ENCODE measurements at regions not wholly inside any gene's neighbourhood (a gene's known extent, or its start where the extent isn't known, plus 50 kb on each side); places are given as distances from the start of the nearest gene placed in this dataset.
"Not testable (repeated sequence)": the region's sequence is repeated elsewhere in the genome, so short reads cannot be mapped to it uniquely, and the experiment has no call there.

GRCh38 chr6:27049863-27050781, 197.4 kb upstream of the PRSS16 start (continued):
- no peak for TF ChIP-seq BCLAF1 (IDR thresholded peaks at IDR 0.05)
- no peak for TF ChIP-seq TCF12 (IDR thresholded peaks at IDR 0.05; ENCODE audit: low read depth, low read length)

GRCh38 chr6:27052082-27052730, 195.3 kb upstream of the PRSS16 start:
- POLR2A ChIA-PET, result interaction anchor here (1.0 kb wide), 1 partner anchor 9 kb away, joined by 7 read pairs; no protein-coding TSS in a partner anchor
- intact Hi-C loops (cut with micrococcal nuclease; ENCODE audit: unreplicated experiment), result not testable (repeated sequence)
- peak; percentile 69 for TF ChIP-seq SMARCA5 (IDR thresholded peaks at IDR 0.05)
- TF ChIP-seq SRF (IDR thresholded peaks at IDR 0.05; ENCODE audit: low read depth in 2 of 2, low read length in 2 of 2), result peak in 1 of 2 experiments; percentile 41; a peak in 1 of 4 replicates
- peak; percentile 90 for TF ChIP-seq NBN (IDR thresholded peaks at IDR 0.05)
- TF ChIP-seq ZNF687 (IDR thresholded peaks at IDR 0.05), result peak; percentile 87
- peak; percentile 61; the same call in 1 of the 2 replicates for TF ChIP-seq PKNOX1 (IDR thresholded peaks at IDR 0.05)
- 0 out of 2 replicates have a peak, but pooled peaks have one; percentile 11 for TF ChIP-seq FOXM1 (IDR thresholded peaks at IDR 0.05; ENCODE audit: low read depth, low read length)
- peak; percentile 72; the same call in 1 of the 2 replicates for TF ChIP-seq MTA2 (IDR thresholded peaks at IDR 0.05; ENCODE audit: low read depth)
- peak; percentile 30 to 64; a peak in 2 of 4 replicates for TF ChIP-seq IKZF2 (IDR thresholded peaks at IDR 0.05)

More at GRCh38 chr6:27052082-27052730, 195.3 kb upstream of the PRSS16 start:
- BruUV-seq (replicated peaks); H4K20me1 ChIP-seq (ENCODE audit: control insufficient read depth, insufficient read depth); in situ Hi-C loops (cut with MboI); H3K4me2 ChIP-seq (ENCODE audit: control insufficient read depth, insufficient read depth); RAD21 ChIA-PET (ENCODE audit: unreplicated experiment); H3K9me3 ChIP-seq (replicated peaks; ENCODE audit: control insufficient read depth, insufficient read depth, low read length); H3K27me3 ChIP-seq (replicated peaks in 1 of 2; ENCODE audit: control insufficient read depth in 2 of 2, insufficient read depth in 2 of 2, low read length in 1 of 2); H3K79me2 ChIP-seq (ENCODE audit: control insufficient read depth, insufficient read depth, low read length); H3K4me3 ChIP-seq; FAIRE-seq; H3K9ac ChIP-seq (ENCODE audit: control insufficient read depth, insufficient read depth, low read length); H3K36me3 ChIP-seq (ENCODE audit: control insufficient read depth in 2 of 2, insufficient read depth in 2 of 2, low read length in 1 of 2); CTCF ChIA-PET: not testable (repeated sequence)
- H2AFZ ChIP-seq (ENCODE audit: control insufficient read depth, low read depth, low read length), result peak overlapping the region; percentile 68
- DNase-seq (ENCODE audit: low read depth, low spot score), result peak; percentile 47
- peak overlapping the region; percentile 63 for H3K27ac ChIP-seq (ENCODE audit: control insufficient read depth, insufficient read depth)
- ATAC-seq, result peak; percentile 75
- H3K4me1 ChIP-seq (ENCODE audit: control insufficient read depth, insufficient read depth, low read length), result peaks cover 21% of the 10 kb centered on the region
- WGBS (ENCODE audit: insufficient coverage, insufficient replicate concordance, low lambda C conversion rate, missing lambda C conversion rate), result 37% methylated on average over 10 of the region's 10 CpGs
- SMC1A ChIA-PET (ENCODE audit: uncharacterized antibody, unreplicated experiment), result interaction anchor here (1.2 to 3.7 kb wide), 5 partner anchors 8 to 25 kb away, joined by 3 to 15 read pairs (median 7); no protein-coding TSS in a partner anchor
